ENCODE measurements at regions not wholly inside any gene's neighbourhood (a gene's known extent, or its start where the extent isn't known, plus 50 kb on each side); places are given as distances from the start of the nearest gene placed in this dataset.

- no peak for TF ChIP-seq CTCF (IDR thresholded peaks at IDR 0.05)
- no peak for TF ChIP-seq POLR2A (IDR thresholded peaks at IDR 0.05)
These were observed 117.0 kb upstream of the DYRK2 start for GRCh38 chr12:67531501-67531900.

Measured in testis (tissue), 2 donors.